ENCODE measurements at regions not wholly inside any gene's neighbourhood (a gene's known extent, or its start where the extent isn't known, plus 50 kb on each side); places are given as distances from the start of the nearest gene placed in this dataset.
A peak's percentile ranks its signal among the peaks of the same experiment; 100 is the strongest.
"Not testable (repeated sequence)": the region's sequence is repeated elsewhere in the genome, so short reads cannot be mapped to it uniquely, and the experiment has no call there.

- no peak for FAIRE-seq
- no peak for DNase-seq (ENCODE audit: insufficient read length, low spot score)
These were observed 523.3 kb downstream of the SMARCA1 start for GRCh38 chrX:129000018-129000417.

- FAIRE-seq (no peak), DNase-seq (ENCODE audit: insufficient read length, low spot score) (no peak)
These were observed 531.0 kb downstream of the SMARCA1 start for GRCh38 chrX:128992107-128992971.

GRCh38 chrX:128975745-128976144 lies 547.5 kb downstream of the SMARCA1 start:
- DNase-seq (ENCODE audit: insufficient read length, low spot score) = no peak

GRCh38 chrX:128973033-128973432 lies 550.3 kb downstream of the SMARCA1 start:
- no peak for FAIRE-seq
- no peak for DNase-seq (ENCODE audit: insufficient read length, low spot score)

More at GRCh38 chrX:128975745-128976144, 547.5 kb downstream of the SMARCA1 start:
- FAIRE-seq = no peak

- FAIRE-seq (no peak), DNase-seq (ENCODE audit: insufficient read length, low spot score) (no peak)
These were observed 562.0 kb downstream of the SMARCA1 start for GRCh38 chrX:128961290-128961689.

GRCh38 chrX:128954697-128955096 lies 568.6 kb downstream of the SMARCA1 start:
- not testable (repeated sequence) for FAIRE-seq; DNase-seq (ENCODE audit: insufficient read length, low spot score)

- DNase-seq (ENCODE audit: insufficient read length, low spot score) = no peak
- FAIRE-seq = no peak
These were observed 592.2 kb downstream of the SMARCA1 start for GRCh38 chrX:128931071-128931470.

GRCh38 chrX:128929271-128930057 lies 593.8 kb downstream of the SMARCA1 start:
- DNase-seq (ENCODE audit: insufficient read length, low spot score) (no peak), FAIRE-seq (no peak)

GRCh38 chrX:128928636-128929035 lies 594.7 kb downstream of the SMARCA1 start:
- DNase-seq (ENCODE audit: insufficient read length, low spot score) = no peak
- no peak for FAIRE-seq

GRCh38 chrX:128927363-128927762 lies 595.9 kb downstream of the SMARCA1 start:
- DNase-seq (ENCODE audit: insufficient read length, low spot score) (no peak), FAIRE-seq (no peak)

GRCh38 chrX:128906753-128907152 lies 616.5 kb downstream of the SMARCA1 start:
- no peak for FAIRE-seq
- no peak for DNase-seq (ENCODE audit: insufficient read length, low spot score)

GRCh38 chrX:128901018-128901417 lies 622.3 kb downstream of the SMARCA1 start:
- FAIRE-seq = no peak

GRCh38 chrX:128897621-128898020 lies 625.7 kb downstream of the SMARCA1 start:
- FAIRE-seq (no peak), DNase-seq (ENCODE audit: insufficient read length, low spot score) (no peak)

More at GRCh38 chrX:128901018-128901417, 622.3 kb downstream of the SMARCA1 start:
- DNase-seq (ENCODE audit: insufficient read length, low spot score) = no peak

GRCh38 chrX:128891554-128891953 lies 631.7 kb downstream of the SMARCA1 start:
- no peak for DNase-seq (ENCODE audit: insufficient read length, low spot score)
- no peak for FAIRE-seq

- no peak for FAIRE-seq
- DNase-seq (ENCODE audit: insufficient read length, low spot score) = no peak
These were observed 638.9 kb downstream of the SMARCA1 start for GRCh38 chrX:128884430-128884829.

GRCh38 chrX:128883650-128884049 lies 639.6 kb downstream of the SMARCA1 start:
- no peak for DNase-seq (ENCODE audit: insufficient read length, low spot score)
- no peak for FAIRE-seq

- DNase-seq (ENCODE audit: insufficient read length, low spot score) (no peak), FAIRE-seq (no peak)
These were observed 652.9 kb downstream of the SMARCA1 start for GRCh38 chrX:128870361-128870760.

- no peak for DNase-seq (ENCODE audit: insufficient read length, low spot score)
- no peak for FAIRE-seq
These were observed 660.7 kb downstream of the SMARCA1 start for GRCh38 chrX:128862557-128862956.

GRCh38 chrX:128848374-128848773 lies 674.9 kb downstream of the SMARCA1 start:
- DNase-seq (ENCODE audit: insufficient read length, low spot score) (no peak), FAIRE-seq (no peak)

- FAIRE-seq (peak; percentile 66), DNase-seq (ENCODE audit: insufficient read length, low spot score) (no peak)
These were observed 676.9 kb downstream of the SMARCA1 start for GRCh38 chrX:128846385-128846784.

- FAIRE-seq = no peak
- DNase-seq (ENCODE audit: insufficient read length, low spot score) = no peak
These were observed 704.6 kb downstream of the SMARCA1 start for GRCh38 chrX:128818690-128819089.

GRCh38 chrX:128816919-128817318 lies 706.4 kb downstream of the SMARCA1 start:
- no peak for FAIRE-seq
- no peak for DNase-seq (ENCODE audit: insufficient read length, low spot score)
